Motor neuron (in vitro differentiated cells): ENCODE measurements at regions not wholly inside any gene's neighbourhood (a gene's known extent, or its start where the extent isn't known, plus 50 kb on each side); places are given as distances from the start of the nearest gene placed in this dataset.

ENCODE experiments used
- ATAC-seq, 8 experiments: fragments of 200-7000 bp; cut with Tn5 transposase; replicated peaks in 6 of 8; 2 replicates each; pipeline ENCODE4 v1.8.0; 2021; ENCODE audit warnings: mild to moderate bottlenecking in 8 of 8, moderate library complexity in 8 of 8
- H3K27ac ChIP-seq, 2 donors: fragments of 250-450 bp; sonication (Bioruptor Pico); 2 replicates each; pipeline ENCODE4 v1.9.0; 2021; ENCODE audit warnings: antibody characterized with exemption in 2 of 2, mild to moderate bottlenecking in 2 of 2, moderate library complexity in 1 of 2
- H3K4me1 ChIP-seq, 2 donors: fragments of 250-450 bp; sonication (Bioruptor Pico); replicated peaks in 1 of 2; 2 replicates each; pipeline ENCODE4 v1.6.1; 2021; ENCODE audit warnings: antibody characterized with exemption in 2 of 2, mild to moderate bottlenecking in 2 of 2, moderate library complexity in 1 of 2
- H3K4me3 ChIP-seq, 5 donors: fragments of 250-450 bp; sonication (Bioruptor Pico); 2 replicates each; pipeline ENCODE4 v1.9.0; 2021; ENCODE audit warnings: antibody characterized with exemption in 5 of 5, mild to moderate bottlenecking in 5 of 5, moderate library complexity in 4 of 5
- WGBS, 10 experiments: fragments of 450-650 bp; shearing (Covaris generic); methylation state at CpG; one replicate each; pipeline ENCODE4 v1.0.0; 2022; 5-methylcytosine and 5-hydroxymethylcytosine counted together
- in situ Hi-C, 9 experiments: fragments of 400-800 bp; cut with MboI; loops; one replicate each; pipeline ENCODE4 v1.15.0; 2021; ENCODE audit warnings: low sequenced_read_pairs in 9 of 9, low pct_unique_long_range_greater_than_20kb in 2 of 9; ENCODE audit not compliant: unreplicated experiment in 9 of 9

GRCh38 chr3:40845916-40846315, 321.2 kb downstream of the ZNF621 start:
- H3K27ac ChIP-seq: no peak overlapping the region
- H3K4me3 ChIP-seq: no peak overlapping the region
- peaks cover 0 to 7% of the 10 kb centered on the region in 2 donors for H3K4me1 ChIP-seq
- 40% methylated on average over 1 of the region's 1 CpG; no CpG with 5 or more reads in 9 of the 10 experiments for WGBS, 10 experiments
- in situ Hi-C loops: no loop called here
- no peak for ATAC-seq

GRCh38 chr3:40846451-40846850, 321.7 kb downstream of the ZNF621 start:
- H3K27ac ChIP-seq: no peak overlapping the region
- ATAC-seq: no peak
- in situ Hi-C loops: no loop called here
- 80 to 100% (median 94%) methylated on average over 1 of the region's 1 CpG; no CpG with 5 or more reads in 6 of the 10 experiments for WGBS, 10 experiments
- no peak overlapping the region for H3K4me3 ChIP-seq
- H3K4me1 ChIP-seq: peaks cover 0 to 7% of the 10 kb centered on the region in 2 donors

- ATAC-seq: peak; percentile 39 to 93 (median 75)
- Histone ChIP-seq H3K27ac (no peak overlapping the region), H3K4me3 (no peak overlapping the region), H3K4me1 (peaks cover 0 to 7% of the 10 kb centered on the region in 2 donors)
- in situ Hi-C loops: no loop called here
- WGBS, 10 experiments: 0 to 77% (median 31%) methylated on average over 1 to 4 of the region's 6 CpGs; no CpG with 5 or more reads in 2 of the 10 experiments
Measured at GRCh38 chr3:40847551-40847992, 322.8 kb downstream of the ZNF621 start.

- WGBS, 10 experiments: 0 to 100% (median 83%) methylated on average over 1 to 2 of the region's 2 CpGs; no CpG with 5 or more reads in 3 of the 10 experiments
- in situ Hi-C loops: no loop called here
- Histone ChIP-seq H3K4me1 (peaks cover 0 to 7% of the 10 kb centered on the region in 2 donors), H3K4me3 (no peak overlapping the region), H3K27ac (no peak overlapping the region)
- ATAC-seq: peak in 5 of 8 experiments; percentile 65 to 93 (median 76)
Measured at GRCh38 chr3:40848421-40848820, 323.7 kb downstream of the ZNF621 start.

- Histone ChIP-seq H3K27ac (no peak overlapping the region), H3K4me3 (no peak overlapping the region), H3K4me1 (peaks cover 0 to 11% of the 10 kb centered on the region in 2 donors)
- WGBS, 10 experiments: 44 to 100% (median 85%) methylated on average over 1 to 4 of the region's 4 CpGs; no CpG with 5 or more reads in 4 of the 10 experiments
- ATAC-seq: no peak
- in situ Hi-C loops: no loop called here
Measured at GRCh38 chr3:40850861-40851260, 326.1 kb downstream of the ZNF621 start.

GRCh38 chr3:40851836-40852235, 327.1 kb downstream of the ZNF621 start:
- Histone ChIP-seq H3K4me3 (no peak overlapping the region), H3K27ac (no peak overlapping the region), H3K4me1 (peaks cover 0 to 11% of the 10 kb centered on the region in 2 donors)
- WGBS, 10 experiments: 20 to 100% (median 83%) methylated on average over 1 to 3 of the region's 3 CpGs; no CpG with 5 or more reads in 3 of the 10 experiments
- in situ Hi-C loops: no loop called here
- ATAC-seq: no peak

- Histone ChIP-seq H3K4me3 (no peak overlapping the region), H3K4me1 (peaks cover 0 to 11% of the 10 kb centered on the region in 2 donors), H3K27ac (no peak overlapping the region)
- in situ Hi-C loops: no loop called here
- 10 to 100% (median 89%) methylated on average over 1 to 2 of the region's 2 CpGs; no CpG with 5 or more reads in 3 of the 10 experiments for WGBS, 10 experiments
- no peak for ATAC-seq
Measured at GRCh38 chr3:40852712-40853111, 328.0 kb downstream of the ZNF621 start.

GRCh38 chr3:40853474-40853873, 328.7 kb downstream of the ZNF621 start:
- ATAC-seq: no peak
- H3K4me3 ChIP-seq: no peak overlapping the region
- H3K27ac ChIP-seq: no peak overlapping the region
- in situ Hi-C loops: no loop called here
- H3K4me1 ChIP-seq: peaks cover 0 to 5% of the 10 kb centered on the region in 2 donors
- 5 to 92% (median 77%) methylated on average over 2 to 4 of the region's 4 CpGs; no CpG with 5 or more reads in 3 of the 10 experiments for WGBS, 10 experiments

- 17 to 100% (median 60%) methylated on average over 1 of the region's 1 CpG; no CpG with 5 or more reads in 5 of the 10 experiments for WGBS, 10 experiments
- in situ Hi-C loops: no loop called here
- Histone ChIP-seq H3K4me3 (no peak overlapping the region), H3K4me1 (peaks cover 0 to 13% of the 10 kb centered on the region in 2 donors), H3K27ac (no peak overlapping the region)
- peak in 2 of 8 experiments; percentile 28 to 40 for ATAC-seq
Measured at GRCh38 chr3:40855871-40856270, 331.1 kb downstream of the ZNF621 start.

- Histone ChIP-seq H3K4me1 (peaks cover 0 to 13% of the 10 kb centered on the region in 2 donors), H3K27ac (no peak overlapping the region), H3K4me3 (no peak overlapping the region)
- WGBS, 10 experiments: 83 to 100% (median 100%) methylated on average over 1 to 3 of the region's 7 CpGs; no CpG with 5 or more reads in 5 of the 10 experiments
- in situ Hi-C loops: no loop called here
- no peak for ATAC-seq
Measured at GRCh38 chr3:40858364-40859115, 333.8 kb downstream of the ZNF621 start.

- 0 to 100% (median 64%) methylated on average over 1 to 2 of the region's 2 CpGs; no CpG with 5 or more reads in 2 of the 10 experiments for WGBS, 10 experiments
- ATAC-seq: no peak
- H3K4me3 ChIP-seq: no peak overlapping the region
- in situ Hi-C loops: no loop called here
- H3K4me1 ChIP-seq: peaks cover 1 to 8% of the 10 kb centered on the region in 2 donors
- H3K27ac ChIP-seq: no peak overlapping the region
Measured at GRCh38 chr3:40862946-40863345, 336.4 kb upstream of the CTNNB1 start.

GRCh38 chr3:40864146-40864782, 335.0 kb upstream of the CTNNB1 start:
- H3K27ac ChIP-seq: no peak overlapping the region
- 30 to 100% (median 100%) methylated on average over 1 to 2 of the region's 3 CpGs; no CpG with 5 or more reads in 4 of the 10 experiments for WGBS, 10 experiments
- no peak for ATAC-seq

GRCh38 chr3:40864915-40865314, 334.4 kb upstream of the CTNNB1 start:
- Histone ChIP-seq H3K4me3 (no peak overlapping the region), H3K4me1 (peaks cover 2 to 7% of the 10 kb centered on the region in 2 donors), H3K27ac (no peak overlapping the region)
- in situ Hi-C loops: no loop called here
- WGBS, 10 experiments: 0 to 100% (median 45%) methylated on average over 1 of the region's 1 CpG; no CpG with 5 or more reads in 3 of the 10 experiments
- no peak for ATAC-seq

More at GRCh38 chr3:40864146-40864782, 335.0 kb upstream of the CTNNB1 start:
- peaks cover 7 to 8% of the 10 kb centered on the region in 2 donors for H3K4me1 ChIP-seq
- no peak overlapping the region for H3K4me3 ChIP-seq
- in situ Hi-C loops: no loop called here
